ENCODE measurements at regions not wholly inside any gene's neighbourhood (a gene's known extent, or its start where the extent isn't known, plus 50 kb on each side); places are given as distances from the start of the nearest gene placed in this dataset.
"Not testable (repeated sequence)": the region's sequence is repeated elsewhere in the genome, so short reads cannot be mapped to it uniquely, and the experiment has no call there.

DNA sequence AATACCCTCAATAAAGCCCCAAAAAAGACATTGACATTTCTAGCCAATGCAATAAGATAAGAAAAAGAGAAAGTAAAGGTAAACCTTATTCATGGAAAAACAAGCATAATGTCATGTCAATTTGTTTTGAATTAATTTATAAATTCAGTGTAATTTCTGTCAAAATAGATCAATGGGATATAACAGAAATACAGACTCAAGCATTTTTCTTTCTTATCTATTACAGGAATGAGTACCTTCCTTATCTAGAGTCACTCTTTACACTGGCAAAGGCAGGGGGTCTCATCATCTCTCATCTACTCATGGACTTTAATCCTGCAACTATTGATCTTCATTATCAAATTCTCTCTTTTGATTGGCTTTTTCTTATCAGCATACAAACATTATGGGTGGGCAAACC lies 127.1 kb upstream of the SHH start:
- DNase-seq: no peak
- no peak for ATAC-seq
- H3K4me3 Mint-ChIP-seq: no peak overlapping the region
- H3K4me1 Mint-ChIP-seq: no peaks in the 10 kb centered on the region
- H3K36me3 Mint-ChIP-seq: no peaks in the 10 kb centered on the region
- CTCF ChIA-PET: interaction anchor here (0.7 kb wide), 1 partner anchor 80 kb away, joined by 3 read pairs; no protein-coding TSS in a partner anchor
- H3K27ac Mint-ChIP-seq: no peak overlapping the region
- H3K9me3 Mint-ChIP-seq (ENCODE audit: low read depth): peaks cover 6% of the 10 kb centered on the region
- H3K27me3 Mint-ChIP-seq: no peaks in the 10 kb centered on the region

DNA sequence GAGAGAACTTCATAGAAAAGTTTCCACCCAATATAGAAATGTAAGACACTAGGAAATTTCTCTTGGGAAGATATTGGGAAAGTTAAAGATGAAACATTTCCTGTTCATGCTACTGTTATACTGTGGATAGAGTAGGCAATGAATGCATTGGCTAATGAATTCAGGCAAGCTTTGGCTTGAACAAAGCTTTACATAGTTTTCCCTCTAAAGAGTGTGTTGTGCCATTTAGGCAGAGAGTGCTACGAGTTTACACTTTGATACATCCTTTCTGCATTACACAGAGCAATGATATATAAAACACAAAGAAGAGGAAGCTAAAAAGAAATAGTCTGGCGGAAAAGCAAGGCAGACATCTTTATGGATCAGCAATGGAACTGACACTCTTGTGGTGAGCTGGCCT lies 125.9 kb upstream of the SHH start:
- DNase-seq: no peak
- Mint-ChIP-seq H3K9me3 (ENCODE audit: low read depth) (peaks cover 17% of the 10 kb centered on the region), H3K27ac (no peak overlapping the region), H3K36me3 (no peaks in the 10 kb centered on the region), H3K27me3 (no peaks in the 10 kb centered on the region), H3K4me3 (no peak overlapping the region), H3K4me1 (no peaks in the 10 kb centered on the region)
- no peak for ATAC-seq
- CTCF ChIA-PET: no interaction called here

DNA sequence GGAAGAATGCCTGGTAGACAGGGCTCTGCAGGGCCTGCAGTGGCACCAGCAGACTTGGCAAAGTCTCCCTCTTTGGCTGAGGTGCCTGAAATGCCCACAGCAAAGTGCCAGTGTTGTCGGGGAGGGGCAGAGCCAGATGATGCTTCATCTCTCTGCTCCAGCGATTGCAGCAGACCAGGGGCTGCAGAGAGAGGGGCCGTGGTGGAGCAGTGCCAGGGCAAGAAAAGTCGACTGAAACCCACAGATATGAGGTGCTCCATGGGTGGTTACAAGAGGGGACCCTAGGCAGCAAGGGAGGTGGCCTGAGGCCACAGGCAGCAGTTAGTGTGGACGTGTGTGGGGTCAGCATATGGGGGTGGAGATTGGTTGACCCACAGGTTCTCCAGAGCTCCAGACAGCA lies 123.5 kb upstream of the SHH start:
- no peak for DNase-seq
- no peaks in the 10 kb centered on the region for H3K36me3 Mint-ChIP-seq
- H3K27ac Mint-ChIP-seq: no peak overlapping the region
- no peaks in the 10 kb centered on the region for H3K4me1 Mint-ChIP-seq
- H3K4me3 Mint-ChIP-seq: no peak overlapping the region
- H3K27me3 Mint-ChIP-seq: no peaks in the 10 kb centered on the region
- CTCF ChIA-PET: no interaction called here
- peaks cover 26% of the 10 kb centered on the region for H3K9me3 Mint-ChIP-seq (ENCODE audit: low read depth)
- ATAC-seq: no peak

DNA sequence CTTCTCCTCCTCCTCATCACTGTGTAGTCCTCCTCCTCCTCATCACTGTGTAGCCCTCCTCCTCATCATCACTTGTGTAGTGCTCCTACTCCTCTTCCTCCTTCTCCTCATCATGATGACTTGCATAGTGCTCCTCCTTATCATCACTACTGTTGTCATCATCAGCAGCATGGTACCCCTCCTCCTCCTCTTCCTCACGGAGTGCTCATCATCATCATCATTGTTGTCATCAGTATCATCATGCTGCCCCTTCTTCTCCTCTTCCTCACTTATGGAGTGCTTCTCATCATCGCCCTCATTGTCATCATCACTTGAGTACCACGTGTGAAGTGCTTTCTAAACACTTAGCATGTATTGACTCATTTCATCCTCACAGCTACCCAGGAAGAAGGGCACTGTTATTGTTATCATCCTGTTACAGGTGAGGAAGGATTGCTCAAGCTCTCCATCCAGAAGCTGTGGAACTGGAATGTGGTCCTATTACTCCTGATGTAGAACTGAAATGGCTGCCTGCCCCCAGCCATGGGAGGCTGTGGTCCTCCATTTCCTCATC lies 122.8 kb upstream of the SHH start:
- H3K4me1 Mint-ChIP-seq: no peaks in the 10 kb centered on the region
- H3K4me3 Mint-ChIP-seq: no peak overlapping the region

DNA sequence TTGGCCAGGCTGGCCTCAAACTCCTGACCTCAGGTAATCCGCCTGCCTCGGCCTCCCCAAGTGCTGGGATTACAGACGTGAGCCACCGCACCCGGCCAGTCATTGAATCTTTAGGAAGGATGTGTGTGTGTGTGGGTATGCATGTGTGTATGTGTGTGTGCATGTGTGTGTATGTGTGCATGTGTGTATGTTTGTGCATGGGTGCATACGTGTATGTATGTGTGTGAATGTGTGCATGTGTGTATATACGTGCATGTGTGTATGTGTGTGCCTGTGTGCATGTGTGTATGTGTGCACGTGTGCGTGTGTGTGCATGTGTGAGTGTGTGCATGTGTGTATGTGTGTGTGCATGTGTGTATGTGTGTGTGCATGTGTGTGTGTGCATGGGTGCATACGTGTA lies 120.1 kb upstream of the SHH start:
- H3K27ac Mint-ChIP-seq, DNase-seq, H3K4me1 Mint-ChIP-seq, CTCF ChIA-PET, ATAC-seq, H3K36me3 Mint-ChIP-seq, H3K27me3 Mint-ChIP-seq, H3K4me3 Mint-ChIP-seq: not testable (repeated sequence)
- H3K9me3 Mint-ChIP-seq (ENCODE audit: low read depth): peaks cover 24% of the 10 kb centered on the region

More for the DNA sequence above, 122.8 kb upstream of the SHH start:
- Mint-ChIP-seq H3K9me3 (ENCODE audit: low read depth) (peaks cover 26% of the 10 kb centered on the region), H3K36me3 (no peaks in the 10 kb centered on the region), H3K27ac (no peak overlapping the region), H3K27me3 (no peaks in the 10 kb centered on the region)
- DNase-seq (no peak), ATAC-seq (no peak)
- CTCF ChIA-PET: no interaction called here

DNA sequence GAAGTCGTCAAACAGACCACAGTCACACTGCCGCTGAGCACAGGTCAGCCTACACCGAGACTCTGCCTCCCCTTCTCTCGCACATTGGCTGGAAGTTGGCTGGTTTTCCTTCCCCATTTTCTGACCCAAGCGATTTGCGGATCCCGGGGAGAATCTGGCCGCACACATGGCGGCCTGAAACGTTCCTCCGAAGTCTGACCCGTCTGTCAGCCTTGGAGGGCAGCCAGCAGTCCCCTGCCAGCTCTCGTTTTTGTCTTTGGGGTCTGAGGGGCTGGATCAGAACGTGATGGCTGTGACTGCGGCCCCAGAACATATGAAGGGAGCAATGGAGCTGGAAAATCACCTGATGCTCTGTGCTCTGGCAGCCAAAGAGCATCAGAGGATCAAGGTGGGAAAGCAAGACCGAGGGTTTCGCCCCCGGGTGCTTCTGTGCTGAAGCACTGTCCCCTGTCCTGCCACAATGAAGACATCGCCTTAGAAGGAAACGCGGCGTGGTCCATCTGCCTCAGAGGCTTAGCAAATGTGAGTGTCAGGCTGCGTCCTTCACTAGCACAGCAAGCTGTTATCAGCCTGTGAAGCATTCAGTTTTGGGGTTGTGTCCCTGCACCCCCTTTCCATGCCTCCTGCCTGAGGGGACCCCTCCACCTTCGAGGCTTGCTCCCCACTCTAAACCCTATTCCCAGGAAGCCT lies 119.3 kb upstream of the SHH start:
- no peak overlapping the region for H3K4me3 Mint-ChIP-seq
- no peak overlapping the region for H3K27ac Mint-ChIP-seq
- no peaks in the 10 kb centered on the region for H3K4me1 Mint-ChIP-seq
- H3K9me3 Mint-ChIP-seq (ENCODE audit: low read depth): peaks cover 24% of the 10 kb centered on the region
- DNase-seq (no peak), ATAC-seq (no peak)
- H3K27me3 Mint-ChIP-seq: no peaks in the 10 kb centered on the region
- CTCF ChIA-PET: no interaction called here
- H3K36me3 Mint-ChIP-seq: no peaks in the 10 kb centered on the region

DNA sequence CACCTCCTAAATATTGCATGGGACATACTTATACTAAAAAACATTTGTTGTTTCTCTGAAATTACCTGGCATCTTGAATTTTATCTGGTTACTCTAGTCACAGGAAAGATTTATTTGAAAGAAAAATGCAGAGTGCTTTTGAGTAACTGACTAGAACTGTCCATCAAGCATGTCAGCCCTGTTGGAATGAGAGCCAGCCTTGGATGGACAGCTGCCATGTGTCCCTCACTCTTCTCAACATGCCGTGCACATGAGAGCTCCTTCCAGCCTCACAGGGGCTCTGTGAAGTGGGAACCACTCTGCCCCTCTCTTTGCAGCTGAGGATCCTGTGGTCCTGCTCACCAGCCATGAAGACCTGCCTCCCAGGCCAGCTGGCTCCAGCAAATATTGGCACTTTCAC lies 118.3 kb upstream of the SHH start:
- CTCF ChIA-PET: no interaction called here
- no peaks in the 10 kb centered on the region for H3K4me1 Mint-ChIP-seq
- DNase-seq (no peak), ATAC-seq (no peak)
- no peaks in the 10 kb centered on the region for H3K27me3 Mint-ChIP-seq
- peaks cover 24% of the 10 kb centered on the region for H3K9me3 Mint-ChIP-seq (ENCODE audit: low read depth)
- no peak overlapping the region for H3K27ac Mint-ChIP-seq
- no peak overlapping the region for H3K4me3 Mint-ChIP-seq
- no peaks in the 10 kb centered on the region for H3K36me3 Mint-ChIP-seq

DNA sequence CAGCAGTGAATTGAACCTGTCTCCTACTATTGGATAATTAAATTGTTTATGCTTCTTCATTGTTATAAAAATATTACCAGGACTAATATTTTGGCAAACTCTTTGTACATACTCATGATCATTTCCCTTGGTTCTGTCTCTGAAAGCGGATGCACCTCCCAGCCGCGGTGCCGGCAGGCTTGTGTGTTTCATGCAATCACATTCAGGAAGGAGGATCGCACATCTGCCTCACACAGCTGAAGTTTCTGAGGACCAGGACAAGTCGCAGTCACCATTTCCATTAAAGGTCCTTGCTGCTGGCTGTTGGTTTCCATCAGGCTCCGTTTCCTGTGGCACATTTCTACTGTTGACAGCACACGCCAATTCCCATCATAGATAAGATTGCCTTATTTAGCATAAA lies 117.8 kb upstream of the SHH start:
- no peaks in the 10 kb centered on the region for H3K4me1 Mint-ChIP-seq
- DNase-seq: no peak
- H3K27me3 Mint-ChIP-seq: no peaks in the 10 kb centered on the region
- H3K36me3 Mint-ChIP-seq: no peaks in the 10 kb centered on the region
- H3K9me3 Mint-ChIP-seq (ENCODE audit: low read depth): peaks cover 22% of the 10 kb centered on the region
- CTCF ChIA-PET: no interaction called here
- no peak overlapping the region for H3K4me3 Mint-ChIP-seq
- no peak overlapping the region for H3K27ac Mint-ChIP-seq
- no peak for ATAC-seq

DNA sequence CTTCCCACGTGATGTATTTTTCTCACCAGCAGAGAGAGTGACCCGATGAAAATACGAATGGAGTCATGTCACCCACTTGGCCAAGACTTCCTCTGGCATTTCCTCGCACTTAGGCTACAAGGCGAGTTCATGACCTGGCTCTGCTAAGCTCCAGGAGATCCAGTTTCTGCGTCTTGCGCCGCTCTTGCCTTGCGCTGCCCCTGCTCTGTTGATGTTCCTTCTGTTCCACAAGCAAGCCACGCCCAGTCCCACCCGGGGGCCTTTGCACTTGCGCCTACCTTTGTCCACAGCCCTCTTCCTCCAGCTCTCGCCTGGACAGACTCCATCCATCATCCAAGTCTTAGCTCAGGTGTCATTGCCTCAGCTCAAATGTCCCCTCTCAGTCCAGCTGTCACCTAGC lies 116.3 kb upstream of the SHH start:
- no peaks in the 10 kb centered on the region for H3K4me1 Mint-ChIP-seq
- no peaks in the 10 kb centered on the region for H3K27me3 Mint-ChIP-seq
- DNase-seq: no peak
- H3K27ac Mint-ChIP-seq: no peak overlapping the region
- ATAC-seq: no peak
- H3K4me3 Mint-ChIP-seq: no peak overlapping the region
- CTCF ChIA-PET: no interaction called here
- H3K9me3 Mint-ChIP-seq (ENCODE audit: low read depth): peaks cover 13% of the 10 kb centered on the region
- no peaks in the 10 kb centered on the region for H3K36me3 Mint-ChIP-seq

DNA sequence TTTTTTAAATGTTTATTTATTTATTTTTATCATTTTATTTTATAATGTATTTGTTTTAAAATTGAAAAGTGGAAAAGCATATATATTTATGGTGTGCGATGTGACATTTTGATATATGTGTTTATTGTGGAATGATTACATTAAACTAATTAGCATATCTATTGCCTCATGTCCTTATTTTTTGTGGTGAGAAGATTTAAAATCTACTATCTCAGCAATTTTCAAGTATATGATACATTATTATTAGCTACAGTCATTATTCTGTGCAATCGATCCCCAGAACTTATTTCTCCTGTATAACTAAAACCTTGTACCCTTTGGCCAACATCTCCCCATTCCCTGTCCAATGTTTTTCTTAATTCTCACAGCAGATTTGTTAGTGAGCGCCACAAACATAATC lies 115.6 kb upstream of the SHH start:
- Mint-ChIP-seq H3K27me3 (no peaks in the 10 kb centered on the region), H3K4me1 (no peaks in the 10 kb centered on the region), H3K9me3 (ENCODE audit: low read depth) (peaks cover 7% of the 10 kb centered on the region), H3K4me3 (no peak overlapping the region), H3K36me3 (no peaks in the 10 kb centered on the region), H3K27ac (no peak overlapping the region)
- ATAC-seq: no peak
- CTCF ChIA-PET: no interaction called here
- DNase-seq: no peak

DNA sequence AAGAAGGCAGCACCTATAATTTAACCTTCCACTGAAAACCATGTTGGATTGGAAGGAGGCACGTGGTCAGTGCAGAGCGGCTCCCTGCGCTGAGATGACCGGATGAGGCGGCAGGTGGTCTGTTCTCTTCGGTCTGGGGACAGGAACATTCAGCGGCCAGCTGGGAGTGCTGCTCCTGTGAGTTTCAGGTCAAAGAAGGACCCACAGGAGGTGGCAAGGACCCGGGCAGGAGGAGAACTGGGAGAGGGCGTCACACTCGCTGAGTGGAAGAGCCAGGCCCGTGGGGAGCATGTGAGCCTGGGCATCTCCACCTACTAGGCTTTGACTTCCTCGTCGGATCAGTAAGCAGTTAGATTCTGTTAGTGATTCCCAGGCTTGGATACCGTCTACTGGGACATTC lies 113.4 kb upstream of the SHH start:
- H3K4me1 Mint-ChIP-seq: no peaks in the 10 kb centered on the region
- ATAC-seq (no peak), DNase-seq (no peak)
- no peaks in the 10 kb centered on the region for H3K36me3 Mint-ChIP-seq
- H3K9me3 Mint-ChIP-seq (ENCODE audit: low read depth): no peaks in the 10 kb centered on the region
- H3K27ac Mint-ChIP-seq: no peak overlapping the region
- H3K4me3 Mint-ChIP-seq: no peak overlapping the region
- CTCF ChIA-PET: no interaction called here
- H3K27me3 Mint-ChIP-seq: no peaks in the 10 kb centered on the region

DNA sequence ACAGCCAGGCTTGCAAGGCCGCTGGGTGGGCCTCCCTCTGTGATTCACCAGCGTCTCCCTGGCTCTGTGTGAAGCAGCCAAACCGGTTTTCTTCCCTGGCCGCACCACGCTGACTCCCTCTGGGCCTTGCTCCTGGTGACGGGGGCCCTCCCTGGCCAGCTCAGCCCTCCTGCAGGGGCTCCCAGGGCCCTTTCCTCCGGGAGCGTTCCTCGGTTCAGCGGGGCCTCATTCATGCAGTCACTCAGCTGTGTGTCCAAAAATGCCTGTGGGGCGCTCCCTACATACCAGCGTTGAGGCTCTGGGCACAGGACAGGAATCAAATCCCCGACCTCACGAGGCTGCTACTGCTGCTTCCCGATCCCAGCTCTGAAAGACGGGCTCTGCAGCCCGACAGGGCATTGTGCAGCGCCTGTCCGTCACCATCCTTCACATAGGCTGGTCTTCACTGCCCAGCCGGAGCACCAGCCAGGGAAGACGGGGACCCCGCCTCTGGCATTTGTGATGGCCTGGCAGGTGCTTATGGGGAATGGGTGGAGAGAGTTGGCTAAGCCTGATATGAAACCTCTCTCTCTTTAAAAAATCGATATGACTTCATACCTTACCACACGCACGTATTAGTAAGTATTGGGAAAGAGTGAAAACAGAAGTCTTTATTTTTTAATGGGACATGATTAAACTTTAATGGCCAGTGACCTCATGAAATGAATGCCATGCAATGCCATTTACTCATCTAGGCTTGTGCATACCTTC lies 110.0 kb upstream of the SHH start:
- no peak for DNase-seq
- Mint-ChIP-seq H3K27ac (no peak overlapping the region), H3K9me3 (ENCODE audit: low read depth) (peaks cover 6% of the 10 kb centered on the region), H3K4me3 (no peak overlapping the region), H3K36me3 (peaks cover 3% of the 10 kb centered on the region), H3K4me1 (no peaks in the 10 kb centered on the region), H3K27me3 (no peaks in the 10 kb centered on the region)
- CTCF ChIA-PET: interaction anchor here (1.9 kb wide), 1 partner anchor 9 kb away, joined by 5 read pairs; no protein-coding TSS in a partner anchor
- ATAC-seq: no peak

DNA sequence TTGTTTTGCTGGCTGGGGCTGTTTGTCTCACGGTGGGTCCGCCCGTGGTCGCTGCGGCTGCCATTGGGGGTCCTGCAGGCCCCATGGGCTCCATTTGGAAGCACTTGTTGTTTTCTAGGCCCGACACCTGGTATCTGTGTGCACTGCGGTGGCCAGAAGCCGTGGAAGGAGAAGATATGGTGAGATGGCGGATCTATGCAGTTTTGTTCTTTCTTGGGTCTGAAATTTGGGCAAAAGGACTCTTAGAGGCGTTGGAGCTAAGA lies 109.5 kb upstream of the SHH start:
- peaks cover 3% of the 10 kb centered on the region for H3K36me3 Mint-ChIP-seq
- CTCF ChIA-PET: interaction anchor here (1.9 kb wide), 1 partner anchor 9 kb away, joined by 5 read pairs; no protein-coding TSS in a partner anchor
- no peaks in the 10 kb centered on the region for H3K27me3 Mint-ChIP-seq
- no peak overlapping the region for H3K27ac Mint-ChIP-seq
- peaks cover 6% of the 10 kb centered on the region for H3K9me3 Mint-ChIP-seq (ENCODE audit: low read depth)
- no peaks in the 10 kb centered on the region for H3K4me1 Mint-ChIP-seq
- DNase-seq: no peak
- no peak overlapping the region for H3K4me3 Mint-ChIP-seq
- ATAC-seq: no peak

DNA sequence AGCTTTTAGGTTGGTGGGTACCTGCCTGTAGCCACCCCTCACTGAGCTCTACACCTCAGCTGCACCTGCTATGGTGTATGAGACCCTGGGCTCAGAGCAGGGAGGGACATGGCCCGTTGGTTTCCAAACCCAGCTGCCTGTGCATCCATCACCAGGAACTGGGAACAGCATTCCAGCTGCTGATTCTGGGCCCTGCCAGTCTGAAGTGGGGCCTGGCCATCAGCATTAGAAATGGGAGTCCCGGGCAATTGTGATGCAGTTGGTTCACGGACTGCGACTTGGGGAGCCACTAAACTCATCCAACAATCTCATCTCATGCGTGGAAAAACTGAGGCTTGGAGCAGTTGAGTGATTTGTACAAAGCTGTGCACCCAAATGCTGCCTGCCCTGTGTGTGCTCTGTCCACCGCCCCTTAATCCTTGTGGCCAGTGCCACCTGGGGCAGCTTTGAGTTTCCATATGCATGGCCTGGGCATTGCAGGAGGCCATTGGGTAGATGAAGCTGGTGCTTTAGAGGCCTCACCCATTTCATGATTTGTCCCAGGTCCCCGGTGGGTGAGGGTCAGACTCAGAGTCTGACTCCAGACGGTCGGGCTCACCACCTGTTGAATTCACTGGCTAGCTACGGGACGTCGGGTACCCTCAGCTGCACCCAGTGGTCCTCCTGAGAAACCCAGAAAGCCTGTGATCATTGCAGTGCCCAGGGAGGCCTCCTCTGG lies 109.0 kb upstream of the SHH start:
- ATAC-seq (no peak), DNase-seq (no peak)
- CTCF ChIA-PET: interaction anchor here (1.9 kb wide), 1 partner anchor 8 kb away, joined by 5 read pairs; no protein-coding TSS in a partner anchor
- Mint-ChIP-seq H3K4me1 (no peaks in the 10 kb centered on the region), H3K36me3 (peaks cover 3% of the 10 kb centered on the region), H3K4me3 (no peak overlapping the region), H3K27ac (no peak overlapping the region), H3K27me3 (no peaks in the 10 kb centered on the region), H3K9me3 (ENCODE audit: low read depth) (peaks cover 6% of the 10 kb centered on the region)

All from activated CD8-positive, alpha-beta memory T cell treated with anti-CD3 and anti-CD28 coated beads, Interleukin-2, amount 10 ng/mL, durations not matched to agents 7 days and 5 days (primary cell).